ACHN (cell line): ENCODE measurements at regions not wholly inside any gene's neighbourhood (a gene's known extent, or its start where the extent isn't known, plus 50 kb on each side); places are given as distances from the start of the nearest gene placed in this dataset.
"Not testable (repeated sequence)": the region's sequence is repeated elsewhere in the genome, so short reads cannot be mapped to it uniquely, and the experiment has no call there.

ENCODE experiments used
- DNase-seq: peaks from one replicate; pipeline ENCODE4 v3.0.0-alpha.2; 2015
- in situ Hi-C: cut with HindIII; loops from 2 replicates; pipeline ENCODE4 v1.10.0; 2017; ENCODE audit warnings: low sequenced_read_pairs, low pct_ligation_motif_present, low pct_unique_long_range_greater_than_20kb

DNA sequence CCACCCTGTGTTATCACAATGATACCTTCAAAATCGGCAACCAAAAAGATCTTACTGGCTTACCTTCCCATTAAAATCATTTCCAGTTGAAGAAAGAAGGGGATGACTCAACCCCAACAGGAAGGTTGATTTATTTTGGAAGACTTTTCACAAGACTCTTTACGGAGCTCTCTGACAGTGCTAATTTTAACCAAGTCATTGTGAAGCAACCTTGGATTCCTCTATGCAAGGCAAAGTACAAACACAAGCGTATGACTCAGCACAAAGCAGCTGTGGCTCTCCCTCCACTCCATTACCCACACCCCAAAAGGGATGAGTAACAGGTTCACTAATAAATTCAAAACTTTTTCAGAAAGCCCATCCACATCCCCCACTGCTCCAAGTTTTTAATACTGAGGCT lies 213.8 kb upstream of the FGF13 start:
- in situ Hi-C loops = no loop called here
- no peak for DNase-seq

- in situ Hi-C loops = no loop called here
- DNase-seq = no peak
Measured at GRCh38 chrX:138923805-138924204, 212.3 kb upstream of the FGF13 start.

- in situ Hi-C loops = no loop called here
- DNase-seq = no peak
Measured at GRCh38 chrX:138921031-138921430, 209.5 kb upstream of the FGF13 start.

DNA sequence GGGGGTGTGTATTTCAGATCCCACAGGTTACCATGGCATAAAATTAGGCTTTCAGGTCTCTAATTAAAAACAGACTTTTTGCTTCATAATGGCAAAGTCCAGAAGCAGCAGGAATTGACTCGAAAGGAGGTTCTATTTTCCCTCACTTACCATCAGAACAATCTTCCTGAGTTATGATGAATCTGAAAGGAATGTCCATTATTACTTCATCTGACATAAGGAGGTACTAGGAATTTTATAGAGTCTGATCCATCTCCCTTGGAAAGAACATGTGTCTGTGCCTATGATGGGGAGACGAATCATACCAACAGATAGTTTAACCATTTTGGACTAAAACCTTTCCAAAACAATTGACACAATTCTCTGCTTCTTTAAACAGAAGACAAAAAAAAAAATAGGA lies 206.3 kb upstream of the FGF13 start:
- in situ Hi-C loops = no loop called here
- no peak for DNase-seq

GRCh38 chrX:138914767-138915166 lies 203.2 kb upstream of the FGF13 start:
- DNase-seq = no peak
- in situ Hi-C loops = no loop called here

DNA sequence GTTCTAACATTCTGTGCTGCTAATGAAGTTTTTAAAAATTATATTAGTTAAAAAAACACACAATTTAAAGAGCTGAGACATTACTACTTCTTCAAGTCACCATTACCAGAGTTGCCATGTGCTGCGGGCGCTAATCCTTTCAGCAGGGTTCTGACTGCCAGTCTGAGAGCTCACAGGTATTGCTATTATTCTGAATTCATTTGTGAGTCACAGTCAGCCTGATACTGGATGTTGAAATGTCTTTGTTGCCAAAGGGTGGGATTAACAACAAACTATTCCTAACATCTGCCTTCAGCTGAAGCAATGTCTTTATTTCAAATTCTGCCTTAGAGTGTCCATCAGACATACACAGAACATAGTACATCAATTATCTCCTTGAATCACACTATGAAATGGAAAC lies 197.1 kb upstream of the FGF13 start:
- in situ Hi-C loops = no loop called here
- no peak for DNase-seq

DNA sequence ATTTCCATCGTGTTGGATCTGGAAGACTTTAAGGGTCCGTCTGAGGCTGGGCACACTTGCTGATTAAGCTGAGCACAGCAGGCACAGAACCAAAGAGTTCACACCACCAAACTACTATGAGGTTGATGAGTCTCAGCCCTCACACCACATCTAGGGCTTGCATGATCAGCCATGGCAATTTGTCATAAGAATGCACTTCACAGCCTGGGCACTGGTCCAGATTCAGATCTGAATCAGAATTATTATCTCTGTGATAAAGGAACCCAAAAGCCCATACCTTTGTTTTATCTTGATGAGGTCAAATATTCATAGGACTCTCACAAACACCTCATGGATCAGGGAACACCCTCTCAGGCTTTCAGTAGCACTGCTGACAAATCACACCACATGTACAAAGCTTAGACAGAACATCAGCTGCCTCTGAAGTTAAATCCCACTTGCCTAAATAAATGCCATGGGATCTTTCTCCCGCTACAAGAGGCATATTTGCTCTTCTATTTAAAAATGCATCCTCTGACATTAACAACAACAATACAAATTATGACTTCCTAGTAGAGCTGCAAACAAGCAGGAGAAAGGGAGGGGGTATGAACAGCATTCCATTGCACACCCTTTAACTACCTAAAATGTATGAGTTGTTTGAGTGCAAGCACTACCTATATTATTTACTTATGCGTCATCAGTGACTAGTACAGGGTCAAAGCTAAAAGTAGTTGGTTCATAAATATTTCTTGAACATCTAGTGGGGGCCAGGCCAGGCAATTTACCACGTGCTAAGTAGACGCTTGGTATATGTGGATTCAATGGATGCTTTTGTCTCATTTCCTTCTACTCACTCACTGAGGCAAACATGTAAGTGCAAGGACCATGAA lies 186.3 kb upstream of the FGF13 start:
- in situ Hi-C loops = no loop called here
- no peak for DNase-seq

DNA sequence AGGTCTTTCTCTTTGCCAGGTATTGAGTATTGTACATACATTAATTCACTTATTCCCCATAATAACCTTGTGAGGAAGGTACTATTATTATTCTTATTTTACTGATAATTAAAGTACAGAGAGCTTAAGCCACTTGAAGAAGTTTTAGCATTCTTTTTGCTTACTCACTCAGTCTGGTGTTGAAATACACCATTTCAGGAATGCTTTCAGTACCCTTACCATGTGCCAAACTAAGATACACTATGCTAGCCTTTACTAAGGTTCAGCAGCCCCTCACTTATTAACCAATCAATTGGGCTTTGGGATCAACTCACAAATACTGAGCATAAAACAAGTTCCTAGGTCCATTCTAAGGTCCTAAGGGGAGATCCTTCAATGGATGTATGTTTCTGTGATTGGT lies 179.0 kb upstream of the FGF13 start:
- in situ Hi-C loops = no loop called here
- DNase-seq = no peak

DNA sequence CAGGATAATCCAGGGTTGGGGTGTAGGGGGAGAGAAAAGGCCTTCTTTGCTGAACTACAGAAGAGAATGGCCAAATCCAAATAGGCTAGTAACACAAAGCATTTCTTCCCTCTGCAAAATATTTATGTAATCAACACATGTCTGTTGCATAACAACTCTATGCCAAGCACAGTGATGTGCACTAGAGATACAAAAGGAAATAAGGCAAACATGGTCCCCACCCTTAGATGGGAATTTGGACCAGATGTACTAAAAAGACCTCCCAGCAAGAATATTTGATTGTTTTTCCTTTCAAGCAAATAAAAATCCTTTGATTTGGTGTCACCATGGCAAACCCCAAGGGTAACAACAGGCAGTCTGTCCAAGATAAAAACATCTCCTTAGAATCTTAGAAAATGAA lies 177.6 kb upstream of the FGF13 start:
- no peak for DNase-seq
- in situ Hi-C loops = no loop called here

GRCh38 chrX:138886769-138887168 lies 175.3 kb upstream of the FGF13 start:
- in situ Hi-C loops = no loop called here
- DNase-seq = no peak

DNA sequence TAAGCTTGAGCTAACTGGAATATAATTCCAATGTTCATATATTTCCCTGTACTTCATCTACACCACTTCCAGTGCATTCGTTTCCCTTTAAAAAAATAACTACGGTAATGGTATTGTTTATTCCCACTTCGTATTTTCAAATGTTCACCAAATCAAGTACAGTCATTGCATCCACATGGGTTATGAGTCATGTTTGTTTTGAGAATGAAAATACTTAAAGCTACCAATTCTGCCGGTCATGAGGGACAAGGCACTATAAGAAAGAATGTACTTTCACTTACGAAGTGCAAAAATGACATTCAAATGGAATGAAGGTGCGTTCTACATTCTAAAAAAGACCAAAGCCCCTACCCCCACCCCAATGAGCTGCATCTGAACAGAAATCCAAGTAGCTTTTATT lies 174.4 kb upstream of the FGF13 start:
- DNase-seq = no peak
- in situ Hi-C loops = no loop called here

GRCh38 chrX:138880293-138880692 lies 168.8 kb upstream of the FGF13 start:
- DNase-seq, in situ Hi-C loops: not testable (repeated sequence)

DNA sequence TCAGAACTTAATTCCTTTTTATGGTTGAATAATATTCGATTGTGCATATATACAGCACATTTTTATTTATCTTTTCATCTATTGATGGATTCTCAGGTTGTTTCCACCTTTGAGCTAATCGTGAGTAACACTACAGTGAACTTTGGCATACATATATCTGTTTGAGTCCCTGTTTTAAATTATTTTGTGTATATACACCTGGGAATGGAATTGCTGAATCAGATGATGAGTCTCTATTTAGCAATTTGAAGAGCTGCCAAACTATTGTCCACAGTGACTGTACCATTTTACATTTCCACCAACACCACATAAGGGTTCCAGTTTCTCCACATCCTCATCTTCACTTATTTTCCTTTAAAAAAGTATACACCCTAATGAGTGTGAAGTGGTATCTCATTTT lies 166.2 kb upstream of the FGF13 start:
- in situ Hi-C loops = no loop called here
- no peak for DNase-seq

DNA sequence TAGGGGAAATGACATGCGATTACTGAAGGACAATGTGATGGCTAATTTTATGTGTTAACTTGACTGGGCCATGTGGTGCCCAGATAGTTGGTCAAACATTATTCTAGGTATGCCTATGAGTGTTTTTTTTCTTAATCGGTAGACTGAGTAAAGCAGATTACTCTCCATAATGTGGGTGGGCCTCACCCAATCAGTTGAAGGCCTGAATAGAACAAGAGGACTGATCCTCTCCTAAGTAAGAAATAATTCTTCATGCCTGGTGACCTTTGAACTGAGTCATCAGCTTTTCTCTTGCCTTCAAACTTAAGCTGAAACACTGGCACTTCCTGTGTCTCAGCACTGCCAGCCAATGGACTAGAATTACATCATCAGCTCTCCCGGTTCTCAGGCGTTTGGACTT lies 164.0 kb upstream of the FGF13 start:
- no peak for DNase-seq
- in situ Hi-C loops = no loop called here

DNA sequence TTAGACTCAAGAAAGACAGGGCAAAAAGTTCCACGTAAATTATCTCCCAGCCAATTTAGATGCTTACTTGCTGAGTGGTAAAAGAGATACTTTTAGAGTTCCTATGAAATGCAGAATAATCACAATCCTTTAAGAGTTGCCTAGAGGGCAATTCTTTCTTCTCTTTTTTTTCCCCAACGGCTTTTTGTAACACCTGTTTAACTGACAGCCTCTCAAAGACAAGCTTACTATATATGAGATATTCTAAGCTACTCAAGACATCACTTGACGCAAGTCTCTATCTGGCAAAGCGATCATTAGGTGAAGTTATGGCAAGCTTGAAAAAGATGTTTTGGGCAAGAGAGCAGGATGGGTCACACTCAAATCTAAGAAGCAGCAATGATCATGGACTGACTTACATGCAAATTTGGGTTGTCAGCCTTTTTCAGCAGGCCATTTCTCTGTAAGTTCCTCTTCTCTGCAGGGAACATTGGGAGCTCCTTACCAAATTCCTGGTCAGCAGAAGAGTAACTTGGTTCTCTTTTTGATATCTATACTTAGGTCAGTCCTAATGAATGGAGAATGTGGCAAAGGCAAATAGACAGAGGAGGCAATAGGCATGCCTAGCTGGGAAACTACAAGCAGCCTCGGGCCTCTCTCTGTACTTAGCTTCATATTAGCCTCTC lies 162.9 kb upstream of the FGF13 start:
- in situ Hi-C loops = no loop called here
- no peak for DNase-seq

DNA sequence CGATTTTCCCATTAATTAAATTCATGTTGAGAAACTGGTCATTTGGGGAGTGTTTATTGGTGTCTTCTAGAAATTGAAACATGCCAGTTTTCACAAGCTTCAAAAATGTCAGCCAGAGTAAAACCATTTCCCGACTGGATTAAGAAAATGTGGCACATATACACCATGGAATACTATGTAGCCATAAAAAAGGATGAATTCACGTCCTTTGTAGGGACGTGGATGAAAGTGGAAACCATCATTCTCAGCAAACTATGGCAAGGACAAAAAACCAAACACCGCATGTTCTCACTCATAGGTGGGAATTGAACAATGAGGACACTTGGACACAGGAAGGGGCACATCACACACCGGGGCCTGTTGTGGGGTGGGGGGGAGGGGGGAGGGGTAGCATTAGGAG lies 162.1 kb upstream of the FGF13 start:
- DNase-seq, in situ Hi-C loops: not testable (repeated sequence)

DNA sequence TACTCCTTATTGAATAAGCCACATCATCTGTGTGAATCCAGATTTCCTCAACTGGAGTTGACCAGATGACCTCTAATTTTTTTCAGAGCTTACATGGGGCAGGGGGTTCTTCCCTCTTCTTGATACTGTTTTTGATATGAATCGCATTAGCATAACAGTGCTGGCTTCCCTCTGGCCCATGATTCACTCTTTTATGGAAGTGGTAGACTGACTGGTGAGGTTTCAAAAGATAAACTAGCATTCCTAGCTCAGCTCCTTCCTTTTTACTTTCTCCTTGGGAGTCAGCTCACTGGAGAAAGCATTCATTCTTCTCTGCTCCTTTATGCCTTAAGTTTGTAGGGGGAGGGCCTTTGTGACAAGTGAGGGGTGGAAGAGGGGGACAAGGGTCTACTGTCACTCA lies 161.0 kb upstream of the FGF13 start:
- no peak for DNase-seq
- in situ Hi-C loops = no loop called here

DNA sequence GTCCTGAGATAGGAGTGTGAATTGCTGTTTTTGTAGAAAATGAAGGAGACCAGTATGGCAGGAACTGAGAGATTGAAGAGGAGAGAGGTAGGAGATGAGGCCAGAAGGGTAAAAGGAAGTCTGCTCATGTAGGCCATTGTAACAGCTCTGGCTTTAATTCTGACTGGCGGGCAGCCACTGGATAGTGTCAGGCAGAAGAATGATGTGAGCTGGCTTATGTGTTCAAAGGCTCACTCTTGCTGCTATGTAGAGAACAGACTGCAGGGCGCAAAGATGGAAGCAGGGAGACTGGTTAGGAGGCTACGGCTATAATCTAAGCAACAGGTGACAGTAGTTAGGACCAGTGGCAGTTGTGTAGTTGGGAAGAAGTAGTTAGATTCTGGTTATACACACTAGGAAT lies 160.2 kb upstream of the FGF13 start:
- in situ Hi-C loops = no loop called here
- no peak for DNase-seq

GRCh38 chrX:138866643-138867042 lies 155.1 kb upstream of the FGF13 start:
- in situ Hi-C loops = no loop called here
- no peak for DNase-seq

DNA sequence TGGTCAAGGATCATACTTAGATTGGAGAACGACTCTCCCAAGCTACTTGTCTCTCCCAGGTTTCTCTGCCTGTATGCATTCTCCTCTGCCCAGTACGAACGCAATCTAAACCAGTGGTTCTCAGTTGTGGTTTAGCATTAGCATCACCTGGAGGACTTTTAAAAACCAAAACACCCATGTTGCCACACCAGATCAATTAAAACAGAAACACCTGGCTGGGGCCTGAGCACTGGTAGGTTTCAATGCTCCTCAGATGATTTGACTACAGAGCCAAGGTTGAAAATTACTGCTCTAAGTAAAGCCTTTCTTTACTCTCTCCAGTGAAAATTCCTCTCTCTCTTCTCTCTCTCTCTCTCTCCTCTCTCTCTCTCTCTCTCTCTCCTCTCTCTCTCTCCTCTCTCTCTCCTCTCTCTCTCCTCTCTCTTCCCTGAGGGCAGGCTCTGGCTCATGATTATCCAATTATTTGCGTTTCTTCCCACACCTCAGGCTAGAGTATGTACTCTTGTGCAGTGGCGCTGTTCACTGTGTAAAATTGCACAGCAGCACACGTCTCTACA lies 153.7 kb upstream of the FGF13 start:
- in situ Hi-C loops = no loop called here
- DNase-seq = no peak
